ENCODE measurements at regions not wholly inside any gene's neighbourhood (a gene's known extent, or its start where the extent isn't known, plus 50 kb on each side); places are given as distances from the start of the nearest gene placed in this dataset.

DNA sequence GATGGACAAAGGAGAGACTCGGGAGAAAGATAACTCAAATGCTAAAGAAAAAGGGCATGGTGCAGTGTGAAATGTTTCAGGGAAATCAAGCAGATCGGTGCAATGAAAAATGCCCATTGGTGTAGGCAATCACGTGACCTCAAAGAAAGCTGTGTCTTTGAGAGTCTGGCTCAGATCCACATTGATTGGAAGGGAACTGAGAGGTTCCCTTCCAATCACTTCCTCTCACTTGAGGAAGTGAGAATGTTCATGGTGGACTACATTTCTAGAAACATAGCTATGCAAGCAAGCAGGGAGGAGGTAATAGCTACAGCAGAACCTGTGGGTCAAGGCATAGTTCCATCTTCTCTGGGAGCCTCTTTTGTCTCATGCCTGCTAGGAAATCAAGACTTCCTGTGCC is 187.4 kb downstream of the LPIN1 start:
- POLR2A ChIA-PET, result no interaction called here
- CTCF ChIA-PET, result no interaction called here
- no peak overlapping the region for H3K27ac ChIP-seq (ENCODE audit: insufficient read depth in 1 of 2, low read depth in 1 of 2, low read length in 2 of 2, poor library complexity in 1 of 2, severe bottlenecking in 2 of 2)
- WGBS (ENCODE audit: insufficient coverage), result 100% methylated on average over 3 of the region's 3 CpGs
- no peaks in the 10 kb centered on the region for H3K9me3 ChIP-seq (ENCODE audit: control extremely low read depth in 1 of 5, control insufficient read depth in 4 of 5, insufficient read depth in 2 of 5, low read depth in 1 of 5, low read length in 4 of 5)
- H3K27me3 ChIP-seq (replicated peaks in 2 of 5; ENCODE audit: control insufficient read depth in 4 of 5, insufficient read depth in 5 of 5, low read length in 4 of 5), result no peaks in the 10 kb centered on the region
- no peaks in the 10 kb centered on the region for H3K36me3 ChIP-seq (ENCODE audit: control insufficient read depth in 4 of 4, insufficient read depth in 4 of 4, low read length in 3 of 4)
- no peak for DNase-seq
- H3K4me1 ChIP-seq (ENCODE audit: control extremely low read depth in 1 of 4, control insufficient read depth in 4 of 4, insufficient read depth in 4 of 4, low read length in 3 of 4), result peaks cover 0 to 14% (median 13%) of the 10 kb centered on the region in 4 experiments
- H3K4me3 ChIP-seq (ENCODE audit: control insufficient read depth in 1 of 7, extremely low read depth in 1 of 7, insufficient read depth in 4 of 7, low read depth in 2 of 7, low read length in 6 of 7), result no peak overlapping the region

DNA sequence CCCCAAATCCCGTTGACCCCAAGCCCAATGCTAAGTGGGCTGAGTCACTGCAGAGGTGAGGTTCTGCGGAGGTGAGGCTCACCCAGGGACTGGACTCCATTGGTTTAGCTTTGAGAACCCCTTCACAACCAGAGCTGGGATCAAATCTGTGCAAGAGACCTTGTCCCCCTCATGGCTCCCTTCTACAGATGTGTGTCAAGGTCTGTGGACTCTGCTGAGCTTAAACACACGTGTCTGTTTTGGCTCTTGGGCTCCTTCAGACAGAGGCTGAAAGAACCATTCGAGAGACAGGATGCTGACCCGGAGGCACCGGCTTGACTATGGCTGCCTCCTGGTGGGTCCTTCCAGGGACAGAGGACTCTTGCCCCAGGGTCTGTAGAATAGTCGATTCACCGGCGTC is 190.3 kb downstream of the LPIN1 start:
- DNase-seq, result no peak
- no peaks in the 10 kb centered on the region for H3K36me3 ChIP-seq (ENCODE audit: control insufficient read depth in 4 of 4, insufficient read depth in 4 of 4, low read length in 3 of 4)
- no peak overlapping the region for H3K4me3 ChIP-seq (ENCODE audit: control insufficient read depth in 1 of 7, extremely low read depth in 1 of 7, insufficient read depth in 4 of 7, low read depth in 2 of 7, low read length in 6 of 7)
- CTCF ChIA-PET, result no interaction called here
- H3K9me3 ChIP-seq (ENCODE audit: control extremely low read depth in 1 of 5, control insufficient read depth in 4 of 5, insufficient read depth in 2 of 5, low read depth in 1 of 5, low read length in 4 of 5), result no peaks in the 10 kb centered on the region
- WGBS (ENCODE audit: insufficient coverage), result 90% methylated on average over 5 of the region's 9 CpGs
- no peaks in the 10 kb centered on the region for H3K27me3 ChIP-seq (replicated peaks in 2 of 5; ENCODE audit: control insufficient read depth in 4 of 5, insufficient read depth in 5 of 5, low read length in 4 of 5)
- no peaks in the 10 kb centered on the region for H3K4me1 ChIP-seq (ENCODE audit: control extremely low read depth in 1 of 4, control insufficient read depth in 4 of 4, insufficient read depth in 4 of 4, low read length in 3 of 4)
- POLR2A ChIA-PET, result no interaction called here
- H3K27ac ChIP-seq (ENCODE audit: insufficient read depth in 1 of 2, low read depth in 1 of 2, low read length in 2 of 2, poor library complexity in 1 of 2, severe bottlenecking in 2 of 2), result no peak overlapping the region

- ChIA-PET POLR2A (no interaction called here), CTCF (interaction anchor here (0.7 kb wide), 1 partner anchor 364 kb away, joined by 4 read pairs; no protein-coding TSS in a partner anchor)
- H3K4me1 ChIP-seq (ENCODE audit: control extremely low read depth in 1 of 4, control insufficient read depth in 4 of 4, insufficient read depth in 4 of 4, low read length in 3 of 4), result no peaks in the 10 kb centered on the region
- no peak for DNase-seq
- H3K27ac ChIP-seq (ENCODE audit: insufficient read depth in 1 of 2, low read depth in 1 of 2, low read length in 2 of 2, poor library complexity in 1 of 2, severe bottlenecking in 2 of 2), result no peak overlapping the region
- H3K27me3 ChIP-seq (replicated peaks in 2 of 5; ENCODE audit: control insufficient read depth in 4 of 5, insufficient read depth in 5 of 5, low read length in 4 of 5), result no peaks in the 10 kb centered on the region
- no peak overlapping the region for H3K4me3 ChIP-seq (ENCODE audit: control insufficient read depth in 1 of 7, extremely low read depth in 1 of 7, insufficient read depth in 4 of 7, low read depth in 2 of 7, low read length in 6 of 7)
- H3K36me3 ChIP-seq (ENCODE audit: control insufficient read depth in 4 of 4, insufficient read depth in 4 of 4, low read length in 3 of 4), result no peaks in the 10 kb centered on the region
- no peaks in the 10 kb centered on the region for H3K9me3 ChIP-seq (ENCODE audit: control extremely low read depth in 1 of 5, control insufficient read depth in 4 of 5, insufficient read depth in 2 of 5, low read depth in 1 of 5, low read length in 4 of 5)
- 94% methylated on average over 9 of the region's 11 CpGs for WGBS (ENCODE audit: insufficient coverage)
Measured at GRCh38 chr2:11938196-11938595, 191.8 kb downstream of the LPIN1 start.

GRCh38 chr2:11939523-11939922 is 193.1 kb downstream of the LPIN1 start:
- Histone ChIP-seq H3K27ac (ENCODE audit: insufficient read depth in 1 of 2, low read depth in 1 of 2, low read length in 2 of 2, poor library complexity in 1 of 2, severe bottlenecking in 2 of 2) (no peak overlapping the region), H3K27me3 (replicated peaks in 2 of 5; ENCODE audit: control insufficient read depth in 4 of 5, insufficient read depth in 5 of 5, low read length in 4 of 5) (no peaks in the 10 kb centered on the region), H3K9me3 (ENCODE audit: control extremely low read depth in 1 of 5, control insufficient read depth in 4 of 5, insufficient read depth in 2 of 5, low read depth in 1 of 5, low read length in 4 of 5) (no peaks in the 10 kb centered on the region), H3K4me1 (ENCODE audit: control extremely low read depth in 1 of 4, control insufficient read depth in 4 of 4, insufficient read depth in 4 of 4, low read length in 3 of 4) (no peaks in the 10 kb centered on the region), H3K36me3 (ENCODE audit: control insufficient read depth in 4 of 4, insufficient read depth in 4 of 4, low read length in 3 of 4) (no peaks in the 10 kb centered on the region), H3K4me3 (ENCODE audit: control insufficient read depth in 1 of 7, extremely low read depth in 1 of 7, insufficient read depth in 4 of 7, low read depth in 2 of 7, low read length in 6 of 7) (no peak overlapping the region)
- ChIA-PET CTCF (interaction anchor here (1.0 kb wide), 1 partner anchor 17 kb away, joined by 3 read pairs; no protein-coding TSS in a partner anchor), POLR2A (no interaction called here)
- DNase-seq, result no peak
- WGBS (ENCODE audit: insufficient coverage), result 86% methylated on average over 1 of the region's 2 CpGs

- Histone ChIP-seq H3K27ac (ENCODE audit: insufficient read depth in 1 of 2, low read depth in 1 of 2, low read length in 2 of 2, poor library complexity in 1 of 2, severe bottlenecking in 2 of 2) (no peak overlapping the region), H3K36me3 (ENCODE audit: control insufficient read depth in 4 of 4, insufficient read depth in 4 of 4, low read length in 3 of 4) (no peaks in the 10 kb centered on the region), H3K4me3 (ENCODE audit: control insufficient read depth in 1 of 7, extremely low read depth in 1 of 7, insufficient read depth in 4 of 7, low read depth in 2 of 7, low read length in 6 of 7) (no peak overlapping the region), H3K4me1 (ENCODE audit: control extremely low read depth in 1 of 4, control insufficient read depth in 4 of 4, insufficient read depth in 4 of 4, low read length in 3 of 4) (no peaks in the 10 kb centered on the region), H3K27me3 (replicated peaks in 2 of 5; ENCODE audit: control insufficient read depth in 4 of 5, insufficient read depth in 5 of 5, low read length in 4 of 5) (no peaks in the 10 kb centered on the region), H3K9me3 (ENCODE audit: control extremely low read depth in 1 of 5, control insufficient read depth in 4 of 5, insufficient read depth in 2 of 5, low read depth in 1 of 5, low read length in 4 of 5) (no peaks in the 10 kb centered on the region)
- ChIA-PET POLR2A (no interaction called here), CTCF (no interaction called here)
- whole genome bisulfite sequencing (ENCODE audit: insufficient coverage), result 80% methylated on average over 1 of the region's 3 CpGs
- peak in 1 of 3 donors; percentile 13 for DNase-seq
Measured at GRCh38 chr2:11940121-11940743, 193.8 kb downstream of the LPIN1 start.

DNA sequence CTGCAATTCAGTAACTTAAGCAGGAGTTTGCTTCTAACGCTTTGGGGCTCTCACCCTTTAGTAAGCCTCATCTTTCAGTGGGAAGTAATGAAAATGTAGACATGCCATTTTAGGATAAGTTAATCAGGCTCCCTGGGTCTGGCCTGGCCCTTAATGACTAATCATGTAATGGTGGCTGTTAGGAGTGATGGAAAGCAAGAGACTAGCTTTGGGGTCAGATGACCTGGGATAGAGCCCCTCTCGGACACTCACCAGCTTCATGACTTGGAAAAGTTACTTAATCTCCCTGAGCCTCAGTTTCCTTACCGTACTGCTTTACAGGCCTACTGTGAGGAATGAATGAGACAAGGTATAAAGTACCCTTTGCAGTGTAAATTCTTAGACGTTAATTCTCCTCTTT is 194.4 kb downstream of the LPIN1 start:
- Histone ChIP-seq H3K4me1 (ENCODE audit: control extremely low read depth in 1 of 4, control insufficient read depth in 4 of 4, insufficient read depth in 4 of 4, low read length in 3 of 4) (no peaks in the 10 kb centered on the region), H3K27ac (ENCODE audit: insufficient read depth in 1 of 2, low read depth in 1 of 2, low read length in 2 of 2, poor library complexity in 1 of 2, severe bottlenecking in 2 of 2) (peak overlapping the region in 1 of 2 experiments; percentile 29), H3K4me3 (ENCODE audit: control insufficient read depth in 1 of 7, extremely low read depth in 1 of 7, insufficient read depth in 4 of 7, low read depth in 2 of 7, low read length in 6 of 7) (no peak overlapping the region), H3K27me3 (replicated peaks in 2 of 5; ENCODE audit: control insufficient read depth in 4 of 5, insufficient read depth in 5 of 5, low read length in 4 of 5) (no peaks in the 10 kb centered on the region), H3K36me3 (ENCODE audit: control insufficient read depth in 4 of 4, insufficient read depth in 4 of 4, low read length in 3 of 4) (no peaks in the 10 kb centered on the region), H3K9me3 (ENCODE audit: control extremely low read depth in 1 of 5, control insufficient read depth in 4 of 5, insufficient read depth in 2 of 5, low read depth in 1 of 5, low read length in 4 of 5) (no peaks in the 10 kb centered on the region)
- ChIA-PET CTCF (no interaction called here), POLR2A (no interaction called here)
- DNase-seq, result no peak
- 94% methylated on average over 3 of the region's 4 CpGs for WGBS (ENCODE audit: insufficient coverage)

- Histone ChIP-seq H3K27me3 (replicated peaks in 2 of 5; ENCODE audit: control insufficient read depth in 4 of 5, insufficient read depth in 5 of 5, low read length in 4 of 5) (no peaks in the 10 kb centered on the region), H3K4me3 (ENCODE audit: control insufficient read depth in 1 of 7, extremely low read depth in 1 of 7, insufficient read depth in 4 of 7, low read depth in 2 of 7, low read length in 6 of 7) (no peak overlapping the region), H3K36me3 (ENCODE audit: control insufficient read depth in 4 of 4, insufficient read depth in 4 of 4, low read length in 3 of 4) (no peaks in the 10 kb centered on the region), H3K27ac (ENCODE audit: insufficient read depth in 1 of 2, low read depth in 1 of 2, low read length in 2 of 2, poor library complexity in 1 of 2, severe bottlenecking in 2 of 2) (peak overlapping the region in 1 of 2 experiments; percentile 29), H3K9me3 (ENCODE audit: control extremely low read depth in 1 of 5, control insufficient read depth in 4 of 5, insufficient read depth in 2 of 5, low read depth in 1 of 5, low read length in 4 of 5) (no peaks in the 10 kb centered on the region), H3K4me1 (ENCODE audit: control extremely low read depth in 1 of 4, control insufficient read depth in 4 of 4, insufficient read depth in 4 of 4, low read length in 3 of 4) (no peaks in the 10 kb centered on the region)
- CTCF ChIA-PET, result no interaction called here
- POLR2A ChIA-PET, result no interaction called here
- WGBS (ENCODE audit: insufficient coverage), result 90% methylated on average over 11 of the region's 17 CpGs
- peak; percentile 18 to 61 (median 31) for DNase-seq
Measured at GRCh38 chr2:11941201-11942177, 195.1 kb downstream of the LPIN1 start.

Measured in common myeloid progenitor, CD34-positive (primary cell).